ENCODE measurements at regions not wholly inside any gene's neighbourhood (a gene's known extent, or its start where the extent isn't known, plus 50 kb on each side); places are given as distances from the start of the nearest gene placed in this dataset.

GRCh38 chr18:22789052-22789451 is 144.1 kb upstream of the RBBP8 start:
- no peaks in the 10 kb centered on the region for H3K36me3 ChIP-seq (ENCODE audit: control insufficient read depth, insufficient read depth, low read length)
- H3K4me3 ChIP-seq (replicated peaks; ENCODE audit: low read depth, low read length): no peak overlapping the region
- H3K27me3 ChIP-seq (replicated peaks; ENCODE audit: control insufficient read depth, insufficient read depth, low read length): no peaks in the 10 kb centered on the region; the same call in none of the 2 replicates
- DNase-seq (ENCODE audit: extremely low read depth, insufficient read length): no peak
- TF ChIP-seq CTCF (IDR thresholded peaks at IDR 0.05; ENCODE audit: insufficient read depth, low read length, poor library complexity, severe bottlenecking): no peak

GRCh38 chr18:22789600-22789999 is 143.5 kb upstream of the RBBP8 start:
- no peak for TF ChIP-seq CTCF (IDR thresholded peaks at IDR 0.05; ENCODE audit: insufficient read depth, low read length, poor library complexity, severe bottlenecking)
- no peaks in the 10 kb centered on the region; the same call in 1 of the 2 replicates for H3K27me3 ChIP-seq (replicated peaks; ENCODE audit: control insufficient read depth, insufficient read depth, low read length)
- DNase-seq (ENCODE audit: extremely low read depth, insufficient read length): no peak
- no peak overlapping the region for H3K4me3 ChIP-seq (replicated peaks; ENCODE audit: low read depth, low read length)
- H3K36me3 ChIP-seq (ENCODE audit: control insufficient read depth, insufficient read depth, low read length): no peaks in the 10 kb centered on the region

GRCh38 chr18:22790545-22791309 is 142.4 kb upstream of the RBBP8 start:
- H3K27me3 ChIP-seq (replicated peaks; ENCODE audit: control insufficient read depth, insufficient read depth, low read length): no peaks in the 10 kb centered on the region; the same call in 1 of the 2 replicates
- no peak overlapping the region for H3K4me3 ChIP-seq (replicated peaks; ENCODE audit: low read depth, low read length)
- no peaks in the 10 kb centered on the region for H3K36me3 ChIP-seq (ENCODE audit: control insufficient read depth, insufficient read depth, low read length)
- no peak for DNase-seq (ENCODE audit: extremely low read depth, insufficient read length)
- no peak for TF ChIP-seq CTCF (IDR thresholded peaks at IDR 0.05; ENCODE audit: insufficient read depth, low read length, poor library complexity, severe bottlenecking)

- H3K4me3 ChIP-seq (replicated peaks; ENCODE audit: low read depth, low read length): no peak overlapping the region
- no peaks in the 10 kb centered on the region for H3K36me3 ChIP-seq (ENCODE audit: control insufficient read depth, insufficient read depth, low read length)
- TF ChIP-seq CTCF (IDR thresholded peaks at IDR 0.05; ENCODE audit: insufficient read depth, low read length, poor library complexity, severe bottlenecking): no peak
- no peak for DNase-seq (ENCODE audit: extremely low read depth, insufficient read length)
- no peaks in the 10 kb centered on the region; the same call in 1 of the 2 replicates for H3K27me3 ChIP-seq (replicated peaks; ENCODE audit: control insufficient read depth, insufficient read depth, low read length)
These were observed 141.9 kb upstream of the RBBP8 start for GRCh38 chr18:22791310-22791610.

GRCh38 chr18:22796113-22796512 is 137.0 kb upstream of the RBBP8 start:
- Histone ChIP-seq H3K36me3 (ENCODE audit: control insufficient read depth, insufficient read depth, low read length) (no peaks in the 10 kb centered on the region), H3K27me3 (replicated peaks; ENCODE audit: control insufficient read depth, insufficient read depth, low read length) (no peaks in the 10 kb centered on the region; the same call in 1 of the 2 replicates), H3K4me3 (replicated peaks; ENCODE audit: low read depth, low read length) (no peak overlapping the region)
- DNase-seq (ENCODE audit: extremely low read depth, insufficient read length): no peak
- TF ChIP-seq CTCF (IDR thresholded peaks at IDR 0.05; ENCODE audit: insufficient read depth, low read length, poor library complexity, severe bottlenecking): no peak
